Left lung (tissue), 4 donors: ENCODE measurements at regions not wholly inside any gene's neighbourhood (a gene's known extent, or its start where the extent isn't known, plus 50 kb on each side); places are given as distances from the start of the nearest gene placed in this dataset.
A peak's percentile ranks its signal among the peaks of the same experiment; 100 is the strongest.
"Not testable (repeated sequence)": the region's sequence is repeated elsewhere in the genome, so short reads cannot be mapped to it uniquely, and the experiment has no call there.

Experiments
- ATAC-seq: fragments of 200-7000 bp; cut with Tn5 transposase; one replicate; pipeline ENCODE4 v1.9.1; 2020; ENCODE audit warnings: moderate library complexity
- DNase-seq, 4 donors: peaks; one replicate each; pipeline ENCODE4 v3.0.0-alpha.2; 2013 to 2020
- H3K27ac ChIP-seq, 2 donors: fragments of 200-600 bp; sonication (generic) in 1 of 2; one replicate each; pipeline versions ENCODE4 v1.5.0 to v1.8.0; 2020 to 2021
- H3K27me3 ChIP-seq, 2 donors: fragments of 200-600 bp; sonication (generic) in 1 of 2; one replicate each; pipeline versions ENCODE4 v1.5.0 to v1.8.0; 2020 to 2021
- H3K36me3 ChIP-seq, 2 donors: fragments of 200-600 bp; sonication (generic) in 1 of 2; one replicate each; pipeline versions ENCODE4 v1.5.0 to v1.8.0; 2020 to 2021
- H3K4me1 ChIP-seq, 2 donors: fragments of 200-600 bp; one replicate each; pipeline ENCODE4 v1.8.0; 2021
- H3K4me3 ChIP-seq, 2 donors: fragments of 200-600 bp; sonication (generic) in 1 of 2; one replicate each; pipeline versions ENCODE4 v1.5.0 to v1.8.0; 2020 to 2021; ENCODE audit warnings: mild to moderate bottlenecking in 1 of 2
- H3K9me3 ChIP-seq, 2 donors: fragments of 200-600 bp; sonication (generic) in 1 of 2; one replicate each; pipeline versions ENCODE4 v1.5.0 to v1.8.0; 2020 to 2021
- intact Hi-C, 2 donors: fragments of 100-400 bp; cut with DNase I; formaldehyde crosslinking; loops; one replicate each; pipeline versions ENCODE4 v1.11.2 to v1.14.2; 2022
- TF ChIP-seq, protein P1 (sequence below), 2 donors: fragments of 200-600 bp; sonication (generic) in 1 of 2; IDR thresholded peaks; one replicate each; pipeline versions ENCODE4 v1.5.0 to v1.8.0; 2021; ENCODE audit warnings: antibody characterized with exemption in 2 of 2
- donor health status: DM: no; HTN: yes; CAD: no.
- donor health status: DM: no; HTN: no; CAD: no.

GRCh38 chr11:23932485-23932898 is 564.4 kb upstream of the LUZP2 start:
- no peaks in the 10 kb centered on the region for H3K27me3 ChIP-seq
- H3K4me1 ChIP-seq, result no peaks in the 10 kb centered on the region
- H3K9me3 ChIP-seq, result peaks cover 0 to 13% of the 10 kb centered on the region in 2 donors
- intact Hi-C loops, result no loop called here
- ATAC-seq, result no peak
- H3K36me3 ChIP-seq, result no peaks in the 10 kb centered on the region
- no peak overlapping the region for H3K27ac ChIP-seq
- TF ChIP-seq, protein P1, sequence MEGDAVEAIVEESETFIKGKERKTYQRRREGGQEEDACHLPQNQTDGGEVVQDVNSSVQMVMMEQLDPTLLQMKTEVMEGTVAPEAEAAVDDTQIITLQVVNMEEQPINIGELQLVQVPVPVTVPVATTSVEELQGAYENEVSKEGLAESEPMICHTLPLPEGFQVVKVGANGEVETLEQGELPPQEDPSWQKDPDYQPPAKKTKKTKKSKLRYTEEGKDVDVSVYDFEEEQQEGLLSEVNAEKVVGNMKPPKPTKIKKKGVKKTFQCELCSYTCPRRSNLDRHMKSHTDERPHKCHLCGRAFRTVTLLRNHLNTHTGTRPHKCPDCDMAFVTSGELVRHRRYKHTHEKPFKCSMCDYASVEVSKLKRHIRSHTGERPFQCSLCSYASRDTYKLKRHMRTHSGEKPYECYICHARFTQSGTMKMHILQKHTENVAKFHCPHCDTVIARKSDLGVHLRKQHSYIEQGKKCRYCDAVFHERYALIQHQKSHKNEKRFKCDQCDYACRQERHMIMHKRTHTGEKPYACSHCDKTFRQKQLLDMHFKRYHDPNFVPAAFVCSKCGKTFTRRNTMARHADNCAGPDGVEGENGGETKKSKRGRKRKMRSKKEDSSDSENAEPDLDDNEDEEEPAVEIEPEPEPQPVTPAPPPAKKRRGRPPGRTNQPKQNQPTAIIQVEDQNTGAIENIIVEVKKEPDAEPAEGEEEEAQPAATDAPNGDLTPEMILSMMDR (IDR thresholded peaks at IDR 0.05), result no peak
- DNase-seq, result no peak
- no peak overlapping the region for H3K4me3 ChIP-seq

GRCh38 chr11:23933721-23934120 is 563.1 kb upstream of the LUZP2 start:
- Histone ChIP-seq H3K4me3 (no peak overlapping the region), H3K27ac (no peak overlapping the region), H3K27me3 (no peaks in the 10 kb centered on the region), H3K9me3 (peaks cover 0 to 13% of the 10 kb centered on the region in 2 donors), H3K36me3 (no peaks in the 10 kb centered on the region), H3K4me1 (no peaks in the 10 kb centered on the region)
- DNase-seq (no peak), ATAC-seq (no peak)
- TF ChIP-seq, protein P1 (IDR thresholded peaks at IDR 0.05), result no peak
- intact Hi-C loops, result no loop called here

DNA sequence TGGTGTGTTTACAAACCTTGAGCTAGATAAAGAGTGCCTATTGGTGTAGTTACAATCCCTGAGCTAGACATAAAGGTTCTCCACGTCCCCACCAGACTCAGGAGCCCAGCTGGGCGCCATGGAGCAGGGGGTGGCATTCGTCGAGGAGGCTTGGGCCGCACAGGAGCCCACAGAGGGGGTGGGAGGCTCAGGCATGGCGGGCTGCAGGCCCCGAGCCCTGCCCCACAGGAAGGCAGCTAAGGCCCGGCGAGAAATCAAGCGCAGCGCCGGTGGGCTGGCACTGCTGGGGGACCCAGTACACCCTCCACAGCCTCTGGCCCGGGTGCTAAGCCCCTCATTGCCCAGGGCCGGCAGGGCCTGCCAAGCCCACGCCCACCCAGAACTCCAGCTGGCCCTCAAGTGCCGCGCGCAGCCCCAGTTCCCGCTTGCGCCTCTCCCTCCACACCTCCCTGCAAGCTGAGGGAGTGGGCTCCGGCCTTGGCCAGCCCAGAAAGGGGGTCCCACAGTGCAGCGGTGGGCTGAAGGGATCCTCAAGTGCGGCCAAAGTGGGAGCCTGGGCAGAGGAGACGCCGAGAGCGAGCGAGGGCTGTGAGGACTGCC is 562.1 kb upstream of the LUZP2 start:
- DNase-seq, result peak in 1 of 4 donors; percentile 61
- peaks cover 0 to 13% of the 10 kb centered on the region in 2 donors for H3K9me3 ChIP-seq
- intact Hi-C loops, H3K27ac ChIP-seq, H3K4me1 ChIP-seq, H3K36me3 ChIP-seq, ATAC-seq, H3K4me3 ChIP-seq, H3K27me3 ChIP-seq: not testable (repeated sequence)

- intact Hi-C loops, H3K4me3 ChIP-seq, H3K9me3 ChIP-seq, H3K4me1 ChIP-seq, H3K27me3 ChIP-seq, ATAC-seq, H3K36me3 ChIP-seq, H3K27ac ChIP-seq: not testable (repeated sequence)
- peak in 1 of 4 donors; percentile 67 for DNase-seq
Measured at GRCh38 chr11:23942117-23942815, 554.6 kb upstream of the LUZP2 start.

DNA sequence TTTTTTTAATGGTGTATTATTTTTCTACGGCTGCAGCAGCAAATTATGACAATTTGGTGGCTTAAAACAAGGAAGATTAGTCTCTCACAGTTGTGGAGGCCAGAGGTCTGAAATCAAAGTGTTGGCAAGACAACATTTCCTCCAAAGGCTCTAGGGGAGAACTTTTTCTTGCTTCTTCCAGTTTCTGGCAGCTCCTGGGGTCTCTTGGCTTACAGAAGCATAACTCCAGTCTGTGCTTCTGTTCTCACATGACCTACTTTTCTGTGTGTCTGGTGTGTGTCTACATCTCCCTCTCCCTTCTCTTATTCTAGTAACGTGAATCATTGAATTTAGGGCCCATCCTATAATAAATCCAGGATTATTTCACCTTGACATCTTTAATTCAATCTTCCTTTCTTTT is 551.9 kb upstream of the LUZP2 start:
- Histone ChIP-seq H3K36me3 (no peaks in the 10 kb centered on the region), H3K4me1 (no peaks in the 10 kb centered on the region), H3K9me3 (peaks cover 0 to 7% of the 10 kb centered on the region in 2 donors), H3K27ac (no peak overlapping the region), H3K27me3 (no peaks in the 10 kb centered on the region), H3K4me3 (no peak overlapping the region)
- TF ChIP-seq, protein P1 (IDR thresholded peaks at IDR 0.05), result no peak
- DNase-seq (peak in 2 of 4 donors; percentile 41 to 67), ATAC-seq (no peak)
- intact Hi-C loops, result no loop called here

- TF ChIP-seq, protein P1 (IDR thresholded peaks at IDR 0.05), result no peak
- no peaks in the 10 kb centered on the region for H3K36me3 ChIP-seq
- no peak for ATAC-seq
- no peak overlapping the region for H3K27ac ChIP-seq
- no peaks in the 10 kb centered on the region for H3K9me3 ChIP-seq
- no peak for DNase-seq
- intact Hi-C loops, result no loop called here
- H3K4me1 ChIP-seq, result no peaks in the 10 kb centered on the region
- H3K27me3 ChIP-seq, result no peaks in the 10 kb centered on the region
- H3K4me3 ChIP-seq, result no peak overlapping the region
Measured at GRCh38 chr11:23947883-23948282, 549.0 kb upstream of the LUZP2 start.
